Limb (tissue), 2 donors: ENCODE measurements at regions not wholly inside any gene's neighbourhood (a gene's known extent, or its start where the extent isn't known, plus 50 kb on each side); places are given as distances from the start of the nearest gene placed in this dataset.

Experiments used
- DNase-seq, 2 donors: peaks; one replicate each; pipeline ENCODE4 v3.0.0-alpha.2; 2016; ENCODE audit errors: extremely low spot score in 2 of 2

- no peak for DNase-seq
Observed at GRCh38 chr5:28253431-28253830, 1215.0 kb upstream of the CDH9 start.

GRCh38 chr5:28249771-28250415, 1211.5 kb upstream of the CDH9 start:
- DNase-seq, result no peak

- DNase-seq, result no peak
Observed at GRCh38 chr5:28234356-28234968, 1196.1 kb upstream of the CDH9 start.

- DNase-seq, result no peak
Observed at GRCh38 chr5:28226407-28226806, 1188.0 kb upstream of the CDH9 start.

GRCh38 chr5:28219539-28219938, 1181.2 kb upstream of the CDH9 start:
- DNase-seq, result no peak

GRCh38 chr5:28217695-28218094, 1179.3 kb upstream of the CDH9 start:
- DNase-seq, result no peak

GRCh38 chr5:28216939-28217360, 1178.6 kb upstream of the CDH9 start:
- no peak for DNase-seq

- DNase-seq, result no peak
Observed at GRCh38 chr5:28215091-28215490, 1176.7 kb upstream of the CDH9 start.

GRCh38 chr5:28214292-28214691, 1175.9 kb upstream of the CDH9 start:
- DNase-seq, result no peak

- DNase-seq, result no peak
Observed at GRCh38 chr5:28208356-28208755, 1170.0 kb upstream of the CDH9 start.

GRCh38 chr5:28190011-28190410, 1151.6 kb upstream of the CDH9 start:
- DNase-seq, result no peak

GRCh38 chr5:28174691-28175090, 1136.3 kb upstream of the CDH9 start:
- no peak for DNase-seq

GRCh38 chr5:28165096-28165495, 1126.7 kb upstream of the CDH9 start:
- no peak for DNase-seq

- DNase-seq, result no peak
Observed at GRCh38 chr5:28164568-28164967, 1126.2 kb upstream of the CDH9 start.

- DNase-seq, result no peak
Observed at GRCh38 chr5:28156981-28157380, 1118.6 kb upstream of the CDH9 start.

- no peak for DNase-seq
Observed at GRCh38 chr5:28143519-28143918, 1105.1 kb upstream of the CDH9 start.

- DNase-seq, result no peak
Observed at GRCh38 chr5:28132151-28132550, 1093.8 kb upstream of the CDH9 start.

- no peak for DNase-seq
Observed at GRCh38 chr5:28117691-28118090, 1079.3 kb upstream of the CDH9 start.

- no peak for DNase-seq
Observed at GRCh38 chr5:28117273-28117672, 1078.9 kb upstream of the CDH9 start.

- DNase-seq, result no peak
Observed at GRCh38 chr5:28110781-28111180, 1072.4 kb upstream of the CDH9 start.

GRCh38 chr5:28104080-28104479, 1065.7 kb upstream of the CDH9 start:
- DNase-seq, result no peak

GRCh38 chr5:28084069-28084468, 1045.7 kb upstream of the CDH9 start:
- no peak for DNase-seq

- DNase-seq, result no peak
Observed at GRCh38 chr5:28082610-28083009, 1044.2 kb upstream of the CDH9 start.
